ENCODE measurements at regions not wholly inside any gene's neighbourhood (a gene's known extent, or its start where the extent isn't known, plus 50 kb on each side); places are given as distances from the start of the nearest gene placed in this dataset.

DNA sequence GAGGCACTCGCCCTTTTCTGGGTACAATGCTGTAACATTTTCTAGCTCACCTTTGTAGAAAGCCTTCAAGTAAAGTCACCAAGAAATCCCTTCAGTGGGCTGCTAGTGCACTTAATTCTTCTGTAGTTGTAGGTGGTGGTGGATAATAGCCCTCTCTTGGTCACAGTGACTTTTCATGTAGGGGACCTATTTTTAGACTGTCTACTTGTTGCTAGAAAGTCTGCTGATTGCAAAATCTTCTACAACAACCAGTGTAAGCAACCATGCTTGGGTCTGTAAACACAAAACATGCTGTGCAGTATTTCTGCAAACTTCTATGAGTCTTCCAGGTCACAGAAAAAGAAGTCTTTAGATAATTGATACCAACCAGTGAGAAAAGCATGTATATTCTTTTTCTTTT lies 55.6 kb downstream of the PBDC1 start:
- no peak for DNase-seq (ENCODE audit: low read depth)

DNA sequence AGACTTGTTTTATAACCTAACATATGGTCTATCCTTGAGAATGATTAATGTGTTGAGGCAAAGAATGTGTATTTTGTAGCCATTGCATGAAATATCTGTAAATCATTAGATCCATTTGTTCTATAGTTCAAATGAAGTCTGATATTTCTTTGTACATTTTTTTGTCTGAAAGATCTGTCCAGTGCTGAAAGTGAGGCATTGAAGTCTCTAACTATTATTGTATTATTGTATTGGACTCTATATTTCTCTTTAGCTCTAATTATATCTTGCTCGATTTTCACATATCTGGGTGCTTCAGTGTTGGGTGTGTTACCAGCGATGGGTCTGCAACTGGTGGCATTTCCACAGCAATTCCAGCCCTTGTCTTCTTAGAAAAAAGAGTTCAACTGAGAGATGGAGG lies 76.0 kb downstream of the PBDC1 start:
- no peak for DNase-seq (ENCODE audit: low read depth)

DNA sequence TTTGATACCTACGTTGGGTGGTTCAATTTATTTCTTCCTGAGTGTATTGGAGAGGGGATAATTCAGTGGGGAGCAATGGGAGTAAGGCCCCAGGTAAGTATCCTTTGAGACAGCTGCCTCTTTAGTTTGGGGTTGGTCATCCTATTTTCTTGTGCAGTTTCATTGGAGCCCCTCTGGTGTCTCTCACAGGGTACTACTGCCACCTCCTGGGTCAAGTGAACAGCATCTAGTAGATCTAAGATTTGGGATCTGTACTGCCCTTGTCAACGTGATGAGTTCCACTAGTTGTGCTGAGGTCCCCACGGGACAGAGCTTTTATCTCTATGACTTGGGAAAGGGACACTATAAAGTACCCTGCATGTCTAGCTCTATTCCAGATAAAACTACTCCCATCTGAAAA lies 80.6 kb downstream of the PBDC1 start:
- peak; percentile 25 for DNase-seq (ENCODE audit: low read depth)

DNA sequence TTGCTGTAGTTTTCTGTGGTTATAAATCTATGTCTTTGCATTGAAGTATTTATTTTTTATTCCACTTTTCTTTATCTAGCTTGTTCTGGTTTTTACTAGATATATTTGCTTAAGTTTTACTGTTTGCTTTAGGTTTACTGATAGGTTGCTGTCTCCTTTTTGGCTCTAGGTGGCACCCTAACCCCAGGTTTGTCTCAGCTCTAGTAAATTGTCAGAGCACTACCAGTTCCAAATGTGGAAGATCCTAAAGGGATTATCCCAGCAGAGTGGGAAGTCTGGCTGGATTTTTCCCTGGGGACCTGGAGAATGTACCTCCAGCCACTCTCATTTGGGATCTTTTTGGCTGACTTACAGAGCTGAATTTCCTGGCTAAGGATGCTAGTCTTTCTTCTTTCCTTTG lies 106.1 kb downstream of the PBDC1 start:
- DNase-seq (ENCODE audit: low read depth), result peak; percentile 8

Measured in stimulated activated CD8-positive, alpha-beta memory T cell treated with anti-CD3 and anti-CD28 coated beads, Interleukin-12 subunit alpha, Interleukin-12 subunit beta, amount 100 ng/mL, for 1 hour (primary cell).